ENCODE measurements at regions not wholly inside any gene's neighbourhood (a gene's known extent, or its start where the extent isn't known, plus 50 kb on each side); places are given as distances from the start of the nearest gene placed in this dataset.
"Not testable (repeated sequence)": the region's sequence is repeated elsewhere in the genome, so short reads cannot be mapped to it uniquely, and the experiment has no call there.

- peak; percentile 6 for DNase-seq (ENCODE audit: low read depth)
These were observed 100.7 kb upstream of the TRPC7 start for GRCh38 chr5:136466041-136466415.

DNA sequence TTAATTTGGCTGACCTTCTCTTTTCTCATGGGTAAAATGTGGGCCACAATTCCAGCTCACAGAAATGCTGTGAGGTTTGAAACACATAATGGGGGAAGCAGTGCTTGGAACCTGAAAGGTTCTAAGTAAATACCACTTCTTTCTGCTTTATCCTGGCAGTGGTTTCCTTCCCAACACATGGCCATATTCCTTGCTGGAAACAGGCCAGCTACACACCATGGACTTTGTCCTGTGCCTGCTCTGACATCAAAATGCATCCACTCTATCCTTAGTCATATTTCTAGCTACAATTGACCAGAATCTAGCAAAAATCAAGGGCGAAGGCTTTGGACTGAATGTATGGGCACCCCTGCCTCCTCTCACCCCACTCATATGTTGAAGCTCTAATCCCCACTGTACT is 93.1 kb upstream of the TRPC7 start:
- DNase-seq (ENCODE audit: low read depth), result no peak

DNA sequence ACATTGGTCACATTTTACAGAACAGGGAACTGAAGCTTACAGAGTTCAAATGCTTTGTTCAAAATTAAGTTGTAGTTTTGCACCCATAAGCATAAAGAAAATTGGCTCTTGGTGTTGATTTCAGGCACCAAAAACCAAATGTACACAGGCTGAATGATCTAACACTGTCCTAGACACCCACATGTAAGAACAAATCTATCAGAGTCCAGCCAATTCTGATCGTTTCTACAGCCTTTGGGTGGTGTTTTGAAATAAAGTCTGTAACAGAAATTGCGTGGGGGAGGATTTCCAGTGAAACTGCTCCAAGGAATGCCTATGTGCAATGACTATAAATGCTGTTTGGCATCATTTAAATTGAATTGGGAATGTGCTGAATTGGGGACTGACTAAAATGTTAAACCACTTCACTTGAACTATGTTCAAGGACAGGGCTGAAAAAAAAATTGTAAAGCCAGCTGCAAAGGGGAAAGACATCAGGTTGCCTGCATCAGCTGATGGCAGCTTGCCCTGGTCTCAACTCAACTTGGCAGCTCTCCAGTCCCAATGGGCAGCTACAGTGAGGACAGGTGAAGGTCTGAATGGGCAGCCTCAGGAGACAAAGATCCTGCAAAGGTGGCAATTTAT is 92.2 kb upstream of the TRPC7 start:
- DNase-seq (ENCODE audit: low read depth), result no peak

- no peak for DNase-seq (ENCODE audit: low read depth)
These were observed 90.1 kb upstream of the TRPC7 start for GRCh38 chr5:136455409-136455808.

DNA sequence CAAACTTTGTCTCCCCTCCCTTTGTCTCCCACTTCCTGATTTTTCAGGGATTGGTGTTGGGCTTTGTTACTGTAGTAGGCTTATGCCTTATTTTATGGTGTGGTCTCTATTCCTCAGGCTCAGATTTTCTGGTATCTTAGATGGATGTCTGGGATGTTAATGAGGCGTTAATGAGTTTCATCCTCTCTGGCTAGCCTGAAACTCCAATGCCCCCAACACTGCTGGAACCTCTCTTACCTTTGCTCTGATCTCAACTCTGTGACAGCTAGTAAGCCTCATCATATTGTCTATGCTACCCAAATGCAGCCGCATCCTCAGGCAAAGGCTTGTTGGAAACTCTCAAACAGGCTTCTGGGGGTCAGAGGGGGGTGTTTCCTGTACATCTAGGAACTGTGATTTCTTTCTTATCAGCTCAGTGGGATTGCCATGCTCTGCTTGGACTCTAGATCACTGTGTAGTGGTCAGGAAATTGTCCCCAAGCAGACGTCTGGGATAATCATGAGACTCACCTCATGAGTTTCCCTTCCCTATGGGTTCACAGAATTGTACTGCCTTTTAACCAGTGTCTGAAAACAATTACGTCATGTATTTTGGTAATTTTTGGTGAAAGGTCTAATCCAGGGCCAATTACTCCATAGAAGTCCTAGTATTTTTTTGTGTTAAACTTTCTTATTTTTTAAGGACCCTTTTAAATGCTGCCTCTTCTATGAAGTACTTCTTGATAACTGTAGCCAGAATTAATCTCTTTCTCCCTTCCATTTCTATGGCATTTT is 88.8 kb upstream of the TRPC7 start:
- DNase-seq (ENCODE audit: low read depth), result no peak

DNA sequence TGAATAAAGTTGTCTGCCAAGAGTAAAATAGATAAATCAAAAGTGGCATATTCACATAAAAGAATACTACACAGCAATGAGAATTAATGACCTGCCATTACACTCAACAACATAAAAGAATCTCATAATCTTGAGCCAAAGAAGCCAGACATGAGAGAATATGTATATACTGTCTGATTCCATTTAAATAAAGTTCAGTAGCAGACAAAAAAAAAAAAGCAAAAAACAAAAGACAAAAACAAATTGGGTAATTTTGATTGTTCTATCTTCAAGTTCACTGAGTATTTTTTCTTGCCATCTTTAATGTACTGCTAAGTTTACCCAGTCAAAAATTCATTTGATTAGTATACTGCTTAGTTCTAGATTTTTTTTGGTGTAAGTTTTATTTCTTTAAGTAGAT is 87.9 kb upstream of the TRPC7 start:
- DNase-seq (ENCODE audit: low read depth), result no peak

- not testable (repeated sequence) for DNase-seq (ENCODE audit: low read depth)
These were observed 82.2 kb upstream of the TRPC7 start for GRCh38 chr5:136447576-136447975.

DNA sequence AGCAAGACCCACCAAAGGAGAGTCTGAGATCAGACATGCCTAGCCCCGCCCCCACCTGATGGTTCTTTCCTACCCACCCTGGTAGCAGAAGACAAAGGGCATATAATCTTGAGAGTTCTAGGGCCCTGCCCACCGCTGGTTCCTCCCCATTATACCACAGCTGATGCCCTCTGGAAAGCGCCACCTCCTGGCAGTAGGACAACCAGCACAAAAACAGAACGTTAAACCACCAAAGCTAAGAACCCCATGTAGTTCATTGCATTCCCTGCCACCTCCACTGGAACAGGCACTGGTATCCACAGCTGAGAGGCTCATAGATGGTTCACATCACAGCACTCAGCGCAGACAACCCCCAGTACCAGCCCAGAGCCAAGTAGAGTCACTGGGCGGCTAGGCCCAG is 81.2 kb upstream of the TRPC7 start:
- DNase-seq (ENCODE audit: low read depth), result no peak

- not testable (repeated sequence) for DNase-seq (ENCODE audit: low read depth)
These were observed 78.8 kb upstream of the TRPC7 start for GRCh38 chr5:136444099-136444498.

GRCh38 chr5:136439367-136439766 is 74.0 kb upstream of the TRPC7 start:
- DNase-seq (ENCODE audit: low read depth), result no peak

GRCh38 chr5:136435946-136436543 is 70.7 kb upstream of the TRPC7 start:
- no peak for DNase-seq (ENCODE audit: low read depth)

- DNase-seq (ENCODE audit: low read depth), result no peak
These were observed 69.5 kb upstream of the TRPC7 start for GRCh38 chr5:136434795-136435194.

GRCh38 chr5:136432705-136433104 is 67.4 kb upstream of the TRPC7 start:
- no peak for DNase-seq (ENCODE audit: low read depth)

GRCh38 chr5:136430081-136430480 is 64.7 kb upstream of the TRPC7 start:
- DNase-seq (ENCODE audit: low read depth), result no peak

DNA sequence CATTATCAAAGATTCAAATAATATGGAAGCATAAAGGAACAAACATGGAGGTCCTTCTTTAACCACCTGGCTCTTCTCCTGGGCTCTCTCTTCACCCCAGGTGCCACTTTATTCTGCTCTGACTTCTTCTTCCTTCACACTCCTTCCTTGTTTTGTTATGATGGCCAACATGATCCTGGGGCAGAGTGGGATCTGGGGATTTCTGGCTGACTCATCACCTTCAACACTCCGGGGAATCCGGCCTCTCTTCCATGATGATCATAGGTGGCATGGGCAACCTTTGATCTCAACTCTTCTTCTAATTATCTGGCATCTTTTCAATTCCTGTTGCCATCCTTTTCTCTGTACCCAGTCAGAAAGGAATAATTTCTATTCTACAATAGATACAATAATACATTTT is 62.1 kb upstream of the TRPC7 start:
- no peak for DNase-seq (ENCODE audit: low read depth)

DNA sequence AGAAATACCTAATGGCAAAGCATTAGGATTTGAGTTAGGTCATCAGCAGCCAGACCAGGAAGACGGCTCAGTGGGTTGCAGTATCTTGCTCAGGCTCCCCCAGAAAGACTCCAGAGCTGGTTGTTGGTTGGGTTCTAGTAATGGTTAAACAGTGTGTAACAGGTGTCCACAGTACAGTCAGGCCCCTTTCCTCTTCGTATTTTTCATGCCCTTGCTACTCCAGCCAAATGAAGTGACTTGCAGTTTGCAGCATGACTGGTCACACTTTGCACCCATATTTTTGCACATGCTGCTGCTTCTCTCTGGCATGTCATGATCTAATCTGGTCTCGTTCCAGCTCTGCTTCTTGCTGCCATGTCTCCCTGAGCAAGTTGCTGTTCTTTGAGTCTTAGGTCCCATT is 60.6 kb upstream of the TRPC7 start:
- no peak for DNase-seq (ENCODE audit: low read depth)

- peak; percentile 10 for DNase-seq (ENCODE audit: low read depth)
These were observed 59.7 kb upstream of the TRPC7 start for GRCh38 chr5:136424835-136425584.

- no peak for DNase-seq (ENCODE audit: low read depth)
These were observed 58.7 kb upstream of the TRPC7 start for GRCh38 chr5:136423944-136424606.

- DNase-seq (ENCODE audit: low read depth), result no peak
These were observed 55.0 kb upstream of the TRPC7 start for GRCh38 chr5:136420168-136420898.

DNA sequence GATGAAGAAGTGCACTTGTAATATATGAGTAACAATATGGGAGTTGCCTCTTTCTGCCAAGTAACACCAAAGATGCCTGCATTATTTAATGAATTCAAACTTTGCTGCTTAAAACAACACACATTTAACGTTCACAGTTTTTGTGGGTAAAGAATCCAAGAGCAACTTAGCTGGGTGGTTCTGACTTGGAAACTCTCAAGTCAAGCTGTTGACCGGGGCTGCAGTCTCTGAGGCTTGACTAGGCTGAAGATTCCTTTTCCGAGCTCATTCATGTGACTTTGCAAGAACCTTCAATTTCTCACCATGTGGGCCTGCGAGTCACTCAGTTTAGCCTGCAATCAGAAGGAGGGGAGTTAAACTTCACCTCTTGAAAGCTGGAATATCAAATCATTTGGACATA is 53.0 kb upstream of the TRPC7 start:
- no peak for DNase-seq (ENCODE audit: low read depth)
